ENCODE measurements at regions not wholly inside any gene's neighbourhood (a gene's known extent, or its start where the extent isn't known, plus 50 kb on each side); places are given as distances from the start of the nearest gene placed in this dataset.

- TF ChIP-seq YY1 (IDR thresholded peaks at IDR 0.05; ENCODE audit: insufficient read depth, insufficient read length) (no peak), ZNF274 (IDR thresholded peaks at IDR 0.05; ENCODE audit: low read depth, low read length) (no peak), SUZ12 (IDR thresholded peaks at IDR 0.05; ENCODE audit: extremely low read depth, insufficient read depth, insufficient read length) (no peak)
Observed at GRCh38 chr7:81161451-81162075, 242.7 kb upstream of the SEMA3C start.
